ENCODE measurements at regions not wholly inside any gene's neighbourhood (a gene's known extent, or its start where the extent isn't known, plus 50 kb on each side); places are given as distances from the start of the nearest gene placed in this dataset.

DNA sequence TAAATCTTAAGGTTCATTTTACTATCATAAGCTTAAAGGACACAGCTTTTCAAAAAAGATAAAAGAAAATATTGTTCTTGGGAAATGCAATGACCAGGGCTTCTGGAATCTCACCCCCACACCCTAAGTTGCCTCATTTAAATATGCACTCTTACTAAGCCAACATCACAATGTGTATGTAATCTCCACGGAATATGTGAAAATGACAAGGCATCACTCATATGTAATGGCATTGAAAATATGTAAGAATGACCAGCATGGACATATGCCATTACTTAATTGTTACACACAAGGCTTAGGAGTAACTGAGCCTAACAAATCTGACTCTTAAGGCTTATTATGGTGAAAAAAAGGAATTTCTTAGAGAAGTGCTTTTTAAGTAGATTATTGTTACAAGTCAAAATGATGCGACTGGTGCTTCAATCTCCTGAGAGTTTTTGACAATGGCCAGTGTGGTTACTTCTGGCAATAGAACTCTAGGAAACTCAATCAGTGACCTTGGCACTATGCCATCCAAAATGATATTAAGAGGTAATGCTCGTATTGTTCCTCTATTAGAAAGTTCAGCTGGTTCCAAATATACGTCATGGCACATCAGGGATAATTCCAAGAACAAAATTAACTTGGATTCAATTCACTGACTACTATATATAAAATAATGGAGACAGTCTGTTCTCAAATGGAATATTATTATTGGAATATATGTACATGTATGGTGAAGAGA, 290.0 kb upstream of the PLSCR5 start:
- DNase-seq: no peak

DNA sequence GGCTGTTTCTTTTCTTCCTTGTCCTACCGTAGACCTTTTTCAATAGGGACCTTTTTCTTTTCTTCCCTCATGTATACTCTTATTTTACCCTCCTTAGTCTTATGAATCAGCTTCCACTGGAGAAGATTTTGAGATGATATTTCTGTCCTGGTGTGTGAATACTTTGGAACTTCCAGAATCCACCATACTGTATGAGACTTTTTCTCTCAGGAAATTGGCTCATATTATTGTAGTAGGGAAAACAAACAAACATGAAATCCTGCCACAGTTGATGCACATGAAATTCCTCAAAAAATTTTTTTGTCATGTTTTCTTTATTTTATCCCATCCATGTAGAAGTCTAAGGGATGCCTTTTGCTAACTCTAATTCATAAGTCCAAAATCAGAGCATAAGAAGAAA, 289.3 kb upstream of the PLSCR5 start:
- DNase-seq: no peak

DNA sequence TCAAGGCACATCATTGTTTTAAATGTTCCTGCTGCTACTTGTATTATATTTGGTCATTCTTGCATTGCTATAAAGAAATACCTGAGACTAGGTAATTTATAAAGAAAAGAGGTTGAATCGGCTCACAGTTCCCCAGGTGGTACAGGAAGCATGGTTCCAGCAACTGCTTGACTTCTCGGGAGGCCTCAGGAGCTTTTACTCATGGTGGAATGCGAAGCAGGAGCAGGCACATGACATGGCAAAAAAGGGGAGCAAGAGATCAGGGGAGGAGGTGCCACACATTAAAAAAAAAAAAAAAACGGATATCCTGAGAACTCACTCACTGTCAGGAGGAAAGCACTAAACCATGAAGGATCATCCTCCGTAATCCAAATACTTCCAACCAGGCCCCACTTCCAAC, 286.9 kb upstream of the PLSCR5 start:
- DNase-seq: no peak

DNA sequence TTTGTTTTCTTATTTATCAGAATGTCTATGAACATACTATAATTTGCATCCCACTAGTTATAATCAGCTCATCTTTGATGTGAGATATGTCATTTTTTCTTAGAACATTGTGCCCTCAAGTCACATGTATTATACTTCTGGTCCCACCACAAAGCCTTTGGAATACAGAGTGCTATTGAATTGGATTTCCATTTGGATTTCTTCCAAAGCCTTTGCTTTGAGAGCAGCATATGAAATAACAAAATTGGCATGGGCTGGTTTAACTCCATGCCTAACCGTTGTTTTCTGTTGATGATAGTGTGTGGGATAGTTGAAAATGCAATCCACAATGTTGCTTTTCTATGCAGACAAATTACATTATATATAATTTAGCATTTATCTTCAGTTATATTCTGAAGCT, 284.5 kb upstream of the PLSCR5 start:
- DNase-seq: no peak

DNA sequence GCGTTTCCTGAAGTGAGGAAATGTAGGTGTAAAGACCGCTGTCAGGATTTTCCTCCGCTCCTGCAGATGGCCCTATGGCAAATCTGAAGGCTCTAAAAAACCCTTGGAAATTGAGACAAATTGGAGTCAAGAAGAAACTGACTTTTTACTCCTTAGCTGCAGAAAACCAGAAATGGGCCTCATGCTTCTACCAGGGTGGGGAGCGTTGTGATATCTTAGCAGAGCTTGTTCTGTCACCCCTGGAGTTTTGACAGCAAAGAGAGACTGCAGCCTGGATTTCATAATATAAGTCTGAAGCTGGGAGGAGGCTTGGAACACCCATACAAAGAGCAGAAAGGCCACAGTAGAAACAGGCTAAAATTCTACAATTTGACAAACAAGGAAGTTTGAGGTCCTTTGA, 283.0 kb upstream of the PLSCR5 start:
- no peak for DNase-seq

DNA sequence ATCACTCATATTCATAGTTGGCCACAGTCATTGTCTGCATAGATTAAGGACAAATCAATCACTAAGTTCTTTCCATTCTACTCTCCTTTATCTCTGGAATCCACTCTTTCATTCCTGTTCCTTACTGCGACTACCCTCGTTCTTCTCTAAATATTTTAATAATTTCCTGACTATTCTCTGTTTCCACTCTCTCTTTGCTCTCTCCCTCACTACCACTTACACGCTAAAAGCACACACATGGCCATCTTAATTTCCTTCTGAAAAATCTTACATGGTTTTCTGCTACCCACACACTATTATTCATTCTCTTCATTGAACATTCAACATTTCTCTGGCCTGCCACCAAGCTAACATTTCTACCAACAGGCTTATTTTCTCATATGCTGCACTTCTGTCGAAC, 279.6 kb upstream of the PLSCR5 start:
- DNase-seq: no peak

DNA sequence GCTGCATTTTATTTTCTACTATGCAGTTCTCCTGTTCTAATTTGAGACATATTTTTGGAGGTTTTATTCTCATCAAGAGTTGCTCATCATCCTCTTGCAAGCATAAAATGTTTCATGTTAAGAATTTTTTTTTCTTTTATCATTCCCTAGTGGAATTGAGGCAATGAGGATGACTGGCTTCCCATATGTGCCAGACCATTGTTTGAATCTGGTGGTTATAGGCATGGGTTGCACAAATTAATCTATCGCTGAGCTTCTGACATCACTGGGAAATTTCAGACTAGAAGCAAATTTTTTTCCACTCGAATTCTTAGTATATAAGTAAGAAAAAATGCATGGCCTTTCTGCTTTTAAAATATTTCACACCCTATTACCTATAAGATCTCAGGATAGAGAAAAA, 279.1 kb upstream of the PLSCR5 start:
- DNase-seq: no peak

DNA sequence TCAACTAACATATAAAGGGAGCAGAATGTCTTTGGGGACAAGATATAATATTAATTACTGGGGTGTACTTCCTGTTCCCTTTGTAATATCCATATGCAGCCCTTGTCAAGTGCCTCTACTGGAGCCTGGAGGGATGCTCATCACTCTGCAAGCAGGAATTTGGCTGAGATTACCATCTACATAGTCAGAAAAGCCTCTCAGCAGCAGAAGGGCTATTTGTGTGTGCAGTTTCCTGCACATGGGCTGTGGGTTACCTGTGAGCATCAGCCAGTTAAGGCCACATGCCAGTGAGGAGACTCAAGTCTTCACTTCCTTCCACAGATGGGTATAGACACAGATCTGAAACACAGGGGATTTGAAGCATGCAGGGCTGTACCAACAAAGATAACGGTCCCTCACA, 278.1 kb upstream of the PLSCR5 start:
- no peak for DNase-seq

DNA sequence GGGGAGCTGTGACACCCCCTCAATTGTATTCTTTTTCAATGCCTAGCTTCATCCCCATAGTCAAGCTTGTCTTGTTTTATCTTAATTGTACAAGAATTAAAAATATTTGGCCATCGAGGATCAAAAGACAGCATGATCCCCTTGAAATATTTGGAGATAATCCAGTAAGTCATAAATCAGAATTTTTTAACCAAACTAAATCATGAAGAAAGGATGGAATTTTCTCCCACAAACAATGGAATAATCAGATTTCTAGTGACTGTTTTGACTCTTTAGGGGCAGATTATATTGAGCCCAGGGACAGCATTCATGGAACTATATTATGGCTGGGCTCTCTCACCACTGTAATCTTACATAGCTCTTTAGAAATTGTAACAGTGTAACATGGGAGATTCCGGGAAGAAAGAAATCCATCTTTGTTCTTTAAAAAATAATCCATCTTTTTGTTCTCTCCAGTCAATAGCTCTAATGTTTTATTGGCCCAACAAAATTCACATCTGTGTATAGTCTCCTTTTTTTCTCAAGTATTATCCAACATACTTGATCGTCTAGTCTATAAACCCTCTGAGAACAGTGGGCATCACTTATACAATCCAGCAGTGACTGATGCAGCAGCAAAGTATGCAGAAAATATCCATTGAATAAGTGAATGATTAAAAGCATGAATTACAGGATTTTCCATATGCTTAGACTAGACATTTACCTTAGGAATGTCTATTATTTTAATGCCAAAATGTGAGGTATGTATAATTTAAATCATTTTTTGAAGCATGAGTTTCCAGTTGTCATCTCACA, 277.0 kb upstream of the PLSCR5 start:
- DNase-seq: no peak

DNA sequence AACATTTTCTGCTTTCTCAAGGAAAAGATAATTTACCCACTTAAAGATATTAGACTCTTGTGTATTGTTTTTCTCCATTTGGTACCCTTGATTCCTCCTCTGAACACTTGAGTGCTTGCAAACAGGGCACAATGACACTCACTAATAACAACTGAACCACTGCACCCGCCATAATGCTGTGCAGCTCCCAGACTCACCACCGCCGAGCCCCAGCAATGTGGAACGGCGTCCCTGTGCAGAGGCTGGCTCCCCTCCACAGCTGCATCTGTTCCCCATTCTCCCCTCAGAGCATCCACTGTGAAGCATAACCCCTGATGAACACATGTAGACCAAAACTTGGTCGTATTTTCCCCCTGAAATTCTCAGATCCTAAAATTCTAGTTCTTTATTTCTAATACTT, 276.2 kb upstream of the PLSCR5 start:
- no peak for DNase-seq

DNA sequence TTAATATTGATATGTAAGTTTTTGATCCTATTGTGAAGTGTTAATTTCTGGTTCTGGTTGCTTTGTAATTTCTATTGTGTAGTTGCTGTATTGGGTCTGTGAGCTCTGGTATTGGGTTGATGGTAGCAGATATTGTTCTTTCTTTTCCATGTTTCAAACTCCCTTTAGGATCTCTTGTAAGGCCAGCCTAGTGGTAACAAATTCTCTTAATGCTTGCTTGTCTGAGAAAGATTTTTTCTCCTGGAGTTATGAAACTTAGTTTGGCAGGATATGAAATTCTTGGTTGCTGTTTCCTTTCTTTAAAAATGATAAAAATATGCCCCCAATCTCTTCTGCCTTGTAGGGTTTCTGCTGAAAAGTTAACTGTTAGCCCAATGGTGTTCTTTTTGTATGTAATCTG, 268.6 kb upstream of the PLSCR5 start:
- no peak for DNase-seq

DNA sequence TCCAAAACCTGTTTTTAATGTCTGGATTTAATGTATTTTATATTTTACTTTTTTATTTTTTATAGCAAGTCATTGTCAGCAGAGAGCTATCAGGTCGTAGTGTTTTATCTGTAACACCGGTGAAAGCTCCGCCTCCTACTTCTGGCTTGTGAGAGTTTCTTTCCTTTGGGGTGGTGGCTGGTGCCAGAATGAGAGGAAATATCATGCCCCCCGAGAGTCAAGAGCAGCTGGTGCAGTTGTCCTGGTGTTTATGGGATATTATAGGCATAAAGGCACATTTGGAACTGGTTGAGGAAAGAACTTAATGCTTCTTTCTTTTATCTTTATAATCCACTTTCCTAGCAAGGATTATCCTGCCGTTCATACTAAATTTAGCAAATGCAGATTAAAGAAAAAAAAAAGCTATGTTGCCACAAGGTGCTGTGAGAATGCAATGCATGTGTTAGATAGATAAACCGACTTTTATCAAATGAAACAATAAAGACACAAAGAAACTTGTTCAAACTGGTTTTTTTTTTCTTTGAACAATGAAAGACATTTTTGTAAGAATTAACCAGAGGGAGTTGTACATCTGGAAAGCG, 260.1 kb upstream of the PLSCR5 start:
- DNase-seq: no peak

DNA sequence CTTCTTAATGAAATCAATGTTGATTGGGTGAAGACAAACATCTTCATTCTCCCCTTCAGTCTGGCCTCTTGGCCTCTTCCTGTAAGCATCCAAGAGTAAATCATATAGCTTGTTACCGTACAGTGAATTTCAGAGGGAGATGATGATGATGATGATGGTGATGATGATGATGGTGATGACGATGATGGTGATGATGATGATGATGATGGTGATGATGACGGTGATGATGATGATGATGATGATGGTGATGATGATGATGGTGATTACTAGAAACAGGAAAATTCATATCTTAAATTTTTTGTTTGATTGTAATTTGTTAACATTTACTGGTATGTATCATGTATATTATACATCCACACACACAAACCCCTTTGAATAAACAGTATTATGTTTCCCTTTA, 256.1 kb upstream of the PLSCR5 start:
- DNase-seq: no peak

DNA sequence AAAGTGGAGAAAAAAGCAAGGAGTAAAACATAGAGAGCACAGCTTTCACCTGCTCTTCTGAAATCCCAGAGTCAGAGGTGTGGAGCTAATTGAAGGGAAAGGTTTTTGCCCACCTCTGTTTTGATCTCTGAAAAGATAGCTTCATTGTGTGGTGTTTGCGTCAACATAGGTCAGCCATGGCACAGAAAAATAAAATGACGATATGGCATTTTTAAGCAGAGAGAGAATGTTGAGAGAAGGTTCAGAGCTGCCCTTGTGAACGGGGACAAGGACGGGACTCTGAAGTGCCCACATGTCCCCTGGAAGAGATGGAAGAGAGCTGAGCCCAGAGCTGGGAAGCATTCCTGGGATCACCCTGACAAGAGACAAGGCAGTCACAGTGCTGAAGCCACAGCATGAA, 249.4 kb upstream of the PLSCR5 start:
- DNase-seq: no peak

DNA sequence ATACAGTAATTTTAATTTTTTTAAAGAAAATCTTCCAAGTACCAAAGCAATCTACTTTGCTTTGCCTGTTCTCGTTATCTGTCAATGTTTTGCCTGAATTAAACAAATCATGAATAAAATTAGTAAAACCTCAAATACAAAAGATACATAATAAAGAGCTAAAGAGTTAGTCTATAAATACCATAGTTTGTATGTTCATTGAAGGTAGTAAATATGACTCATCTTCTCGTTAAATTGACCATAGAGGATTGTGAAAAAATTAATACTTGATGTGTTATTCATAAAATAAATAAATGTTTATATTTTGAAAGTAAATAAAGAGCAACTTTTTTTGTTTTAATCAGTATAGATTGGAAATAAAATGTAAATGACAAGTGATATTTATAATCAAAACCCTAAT, 246.5 kb upstream of the PLSCR5 start:
- no peak for DNase-seq

DNA sequence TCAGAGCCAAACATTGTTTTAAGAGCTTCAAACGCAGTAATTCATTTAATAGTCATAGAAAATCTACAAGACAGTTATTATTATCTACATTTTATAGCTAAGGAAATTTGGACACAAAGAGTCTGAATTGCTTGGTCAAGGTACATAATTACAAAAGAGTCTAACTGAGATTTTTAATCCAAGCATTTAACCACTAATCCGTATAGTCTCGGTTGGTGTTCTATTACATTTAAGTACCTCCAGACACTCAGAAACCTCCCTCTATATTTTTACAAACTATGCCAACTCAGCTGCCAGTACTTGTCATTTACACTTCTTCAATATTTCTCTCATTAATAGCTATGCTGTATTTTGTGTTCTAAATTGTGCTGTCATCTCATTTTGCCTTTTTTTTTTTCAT, 240.2 kb upstream of the PLSCR5 start:
- no peak for DNase-seq

DNA sequence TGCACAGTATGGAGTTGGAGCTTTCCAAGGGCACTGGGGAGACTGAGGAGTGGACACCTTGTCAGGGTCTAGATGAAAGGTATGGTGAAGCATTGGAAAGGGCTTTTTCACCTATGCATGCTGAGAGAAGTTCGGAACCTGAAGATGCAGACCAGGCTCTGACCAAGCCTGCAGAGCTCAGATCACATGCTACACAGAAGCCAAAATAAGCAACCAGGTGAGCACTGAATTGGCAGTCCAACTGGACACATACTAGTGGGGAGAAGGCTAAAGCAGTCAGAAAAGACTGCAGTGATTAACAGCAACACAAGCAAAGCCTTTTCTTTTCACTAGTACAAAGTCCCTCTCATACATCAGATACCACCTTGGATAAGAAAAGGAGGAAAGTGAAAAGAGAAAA, 238.3 kb upstream of the PLSCR5 start:
- DNase-seq: no peak

DNA sequence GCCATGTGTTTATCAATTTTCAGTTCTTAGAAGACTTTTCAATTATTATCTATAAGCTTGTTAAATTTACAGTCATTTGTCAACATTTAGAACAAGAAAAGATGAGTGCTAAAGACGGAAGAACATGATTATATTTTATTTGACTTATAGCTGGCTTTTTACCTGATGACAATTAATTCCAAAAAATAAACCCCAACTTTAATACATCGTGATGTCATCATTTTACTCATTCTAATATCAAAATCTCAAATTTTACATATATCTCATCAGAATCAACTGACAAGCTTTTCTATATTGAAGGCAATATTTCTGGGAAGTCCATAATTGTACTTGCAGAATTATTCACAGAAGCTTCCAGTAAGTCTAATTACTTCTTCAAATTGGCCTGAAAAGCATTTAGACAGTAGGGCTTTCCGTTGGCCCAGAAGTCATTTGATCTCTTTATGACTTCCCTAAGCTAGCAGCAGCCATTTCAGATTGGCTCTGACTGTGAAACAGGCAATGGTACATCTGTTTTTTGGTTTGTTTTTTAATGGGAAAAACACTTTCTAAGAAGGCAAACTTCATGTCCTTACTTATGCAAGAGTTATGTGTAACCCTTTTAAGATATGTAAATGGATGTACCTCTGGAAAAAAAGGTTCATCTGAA, 234.7 kb upstream of the PLSCR5 start:
- no peak for DNase-seq

DNA sequence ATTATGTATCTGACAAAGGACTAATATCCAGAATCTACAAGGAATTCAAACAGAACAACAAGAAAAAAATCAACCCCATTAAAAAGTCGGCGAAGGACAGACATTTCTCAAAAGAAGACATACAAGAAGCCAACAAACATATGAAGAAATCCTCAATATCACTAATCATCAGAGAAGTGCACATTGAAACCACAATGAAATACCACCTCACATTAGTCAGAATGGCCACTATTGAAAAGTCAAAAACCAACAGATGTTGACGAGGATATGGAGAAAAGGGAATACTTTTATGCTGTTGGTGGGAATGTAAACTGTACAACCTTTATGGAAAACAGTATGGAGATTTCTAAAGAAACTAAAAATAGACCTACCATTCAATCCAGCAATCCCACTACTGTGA, 233.1 kb upstream of the PLSCR5 start:
- DNase-seq: no peak

DNA sequence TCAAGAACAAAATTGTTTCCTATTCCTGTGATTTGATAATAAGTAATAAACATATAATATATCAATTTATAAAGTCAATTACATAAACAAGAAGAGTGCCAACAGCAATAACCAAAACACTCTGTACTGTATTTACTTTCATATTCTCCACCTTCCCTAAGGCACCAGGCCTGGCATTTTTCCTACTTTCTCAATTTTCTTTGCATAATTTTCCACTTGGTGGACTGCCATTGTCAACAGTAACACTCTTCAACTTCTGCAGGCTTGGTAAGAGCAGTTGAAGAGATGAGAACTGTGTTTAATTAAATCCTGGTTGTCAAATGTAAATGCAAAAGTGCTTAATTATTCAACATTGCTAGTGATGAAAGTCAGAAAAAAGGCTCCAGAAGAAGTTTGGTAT, 229.8 kb upstream of the PLSCR5 start:
- DNase-seq: no peak

DNA sequence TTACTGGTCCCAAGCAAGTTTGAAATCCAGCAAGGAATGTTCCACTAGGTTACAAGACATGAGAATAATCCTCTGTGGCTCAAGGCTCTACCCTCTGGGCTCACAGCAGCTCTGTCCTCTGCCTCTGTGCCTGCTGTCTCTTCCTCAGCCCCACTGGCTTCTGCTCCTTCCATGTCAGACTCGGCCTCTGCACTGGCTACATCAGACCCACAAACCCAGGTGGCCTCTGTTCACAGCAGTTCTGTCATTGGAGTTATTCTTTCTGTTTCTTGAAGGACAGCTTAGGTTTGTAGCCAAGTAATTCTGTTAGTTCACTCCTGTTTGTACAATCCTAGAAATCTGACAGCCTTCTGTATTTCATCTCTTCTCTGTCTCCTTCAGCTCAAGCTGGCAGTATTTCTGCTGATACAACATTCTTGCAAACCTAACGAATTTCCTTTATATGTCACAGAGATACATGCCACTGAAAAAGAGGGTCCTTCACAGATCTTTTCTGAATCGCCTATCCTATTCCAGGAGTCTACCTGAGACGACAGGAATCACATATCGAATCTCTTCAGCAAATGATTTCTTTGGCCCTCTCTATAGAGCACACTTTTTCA, 227.8 kb upstream of the PLSCR5 start:
- DNase-seq: no peak

DNA sequence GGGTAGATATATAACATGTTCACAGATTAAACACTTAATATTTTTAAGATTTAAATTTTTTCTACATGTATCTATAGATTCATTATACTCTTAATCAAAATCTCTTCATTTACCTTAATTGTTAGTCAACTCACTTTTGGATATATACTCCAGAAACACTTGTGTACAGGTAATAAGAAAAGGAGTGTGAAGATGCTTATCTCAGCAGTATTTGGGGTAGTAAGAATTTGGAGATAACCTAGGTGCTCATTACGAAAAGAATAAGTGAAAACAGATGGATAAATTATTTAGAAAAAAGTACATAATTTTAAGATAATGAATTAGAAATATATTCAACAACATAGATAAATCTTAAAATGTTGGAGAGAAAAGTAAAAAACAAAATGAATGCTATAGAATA, 226.5 kb upstream of the PLSCR5 start:
- no peak for DNase-seq

DNA sequence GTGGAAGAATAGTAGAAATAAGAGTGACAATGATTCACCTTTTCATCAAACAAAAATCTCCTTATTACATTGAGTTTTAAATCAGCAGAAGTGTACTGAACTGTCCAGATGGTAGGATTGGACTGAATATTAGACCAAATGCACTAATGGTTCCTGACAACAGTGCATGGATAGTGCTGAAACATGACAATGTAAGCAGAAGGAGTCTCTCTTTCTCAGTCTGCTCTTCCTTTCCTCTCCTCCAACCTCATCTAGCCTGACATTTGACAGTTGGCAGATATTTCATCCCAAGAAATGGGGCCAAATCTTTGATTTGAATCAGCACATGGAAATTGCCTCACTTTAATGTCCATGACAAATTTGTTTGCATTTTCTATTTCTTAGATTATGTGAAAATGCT, 225.1 kb upstream of the PLSCR5 start:
- no peak for DNase-seq

DNA sequence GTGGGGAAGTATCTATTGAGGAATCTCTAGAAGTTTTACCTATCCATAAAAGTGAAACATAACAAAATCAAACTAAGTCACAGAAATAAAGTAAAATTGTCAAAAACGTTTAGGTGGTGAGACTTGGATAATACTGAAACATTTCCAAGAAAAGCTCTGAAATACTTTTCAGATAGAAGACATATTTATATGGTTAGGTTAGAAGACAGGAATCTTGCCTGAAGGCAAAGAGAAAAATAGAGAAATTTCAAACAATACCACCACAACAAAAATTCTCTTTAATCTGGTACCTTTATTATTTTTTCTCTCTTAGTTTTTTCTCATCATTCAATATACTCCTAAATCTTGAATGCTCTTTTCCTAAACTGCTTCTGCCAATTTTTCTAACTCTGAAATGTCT, 222.7 kb upstream of the PLSCR5 start:
- DNase-seq: no peak

All from NCI-H1092 (cell line).